Activated CD4-positive, alpha-beta T cell treated with anti-CD3 and anti-CD28 coated beads for 48 hours (primary cell): ENCODE measurements at regions not wholly inside any gene's neighbourhood (a gene's known extent, or its start where the extent isn't known, plus 50 kb on each side); places are given as distances from the start of the nearest gene placed in this dataset.
A peak's percentile ranks its signal among the peaks of the same experiment; 100 is the strongest.

Experiments used
- DNase-seq: peaks from one replicate; pipeline ENCODE4 v3.0.0-alpha.2; 2020

DNA sequence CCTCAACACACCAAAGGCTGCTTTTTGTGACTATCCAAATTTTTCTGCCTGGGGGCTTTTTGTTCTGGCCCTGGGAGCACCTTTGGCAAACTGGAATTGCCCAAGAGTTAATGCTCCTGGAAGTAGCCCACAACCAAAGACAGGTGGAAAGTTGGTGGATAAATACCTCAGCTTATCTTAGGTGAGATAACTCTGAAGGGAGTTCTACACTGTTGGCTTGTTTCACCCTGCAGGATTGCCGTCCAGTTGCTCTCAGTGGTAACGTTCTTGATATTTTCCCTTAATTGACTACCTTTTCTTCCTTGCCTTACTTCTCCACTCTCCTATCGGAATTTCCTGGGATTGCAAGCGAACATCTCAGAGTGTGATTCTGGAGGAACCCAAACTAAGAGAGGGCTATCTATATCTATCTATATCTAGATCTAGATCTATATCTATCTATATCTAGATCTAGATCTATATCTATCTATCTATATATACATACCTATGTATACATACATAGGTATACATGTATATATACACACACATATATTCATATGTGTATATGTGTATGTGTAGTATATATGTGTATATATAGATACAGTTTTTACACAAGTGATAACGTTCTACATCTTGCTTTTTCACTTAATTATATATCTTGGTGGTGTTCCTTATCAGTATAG, 82.6 kb upstream of the DHX15 start:
- no peak for DNase-seq

- no peak for DNase-seq
These were observed 84.6 kb upstream of the DHX15 start for GRCh38 chr4:24668956-24669355.

GRCh38 chr4:24669751-24670150, 85.4 kb upstream of the DHX15 start:
- DNase-seq, result no peak

DNA sequence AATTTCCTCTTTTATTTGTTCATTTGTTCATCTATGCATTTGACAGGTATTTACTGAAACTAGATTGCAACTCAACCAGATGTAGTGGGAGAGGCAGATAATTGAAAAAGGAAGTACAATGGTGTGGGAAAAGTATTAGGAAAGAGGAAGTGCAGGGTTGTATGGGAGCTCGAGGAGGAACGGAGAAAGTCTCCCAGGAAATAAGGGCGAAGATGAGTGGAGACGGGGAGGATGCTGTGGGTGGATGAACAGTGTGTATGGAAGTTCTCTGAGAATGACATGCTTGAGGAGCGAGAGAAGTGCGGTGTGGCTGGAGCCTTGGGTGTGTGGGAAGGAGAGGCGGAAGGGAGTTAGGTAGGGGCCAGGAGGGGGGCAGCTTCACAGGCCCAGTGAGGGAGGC, 87.5 kb upstream of the DHX15 start:
- no peak for DNase-seq

DNA sequence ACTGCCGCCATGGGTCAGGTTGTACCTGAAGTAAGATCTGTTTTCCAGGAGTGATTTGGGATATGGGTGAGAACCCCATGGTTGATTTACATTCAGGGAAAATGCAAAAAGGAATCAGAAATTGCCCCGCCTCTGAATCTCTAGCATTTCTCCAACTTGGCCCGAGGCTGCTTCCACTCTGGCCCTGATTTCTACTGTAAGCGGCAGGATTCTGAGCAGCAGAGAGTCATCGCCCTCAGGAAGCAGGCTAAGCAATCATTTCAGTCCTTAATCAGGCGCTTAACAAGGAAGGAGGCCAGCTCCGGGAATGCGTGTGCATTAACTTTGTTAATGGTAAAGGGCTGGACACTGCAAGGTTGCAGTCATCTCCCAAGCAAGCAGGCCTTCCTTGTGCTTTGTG, 88.5 kb upstream of the DHX15 start:
- DNase-seq, result no peak

- no peak for DNase-seq
These were observed 89.9 kb upstream of the DHX15 start for GRCh38 chr4:24674279-24674678.

- DNase-seq, result no peak
These were observed 91.5 kb upstream of the DHX15 start for GRCh38 chr4:24675721-24676389.

- DNase-seq, result no peak
These were observed 93.6 kb upstream of the DHX15 start for GRCh38 chr4:24677909-24678308.

- no peak for DNase-seq
These were observed 96.5 kb upstream of the DHX15 start for GRCh38 chr4:24680746-24681448.

DNA sequence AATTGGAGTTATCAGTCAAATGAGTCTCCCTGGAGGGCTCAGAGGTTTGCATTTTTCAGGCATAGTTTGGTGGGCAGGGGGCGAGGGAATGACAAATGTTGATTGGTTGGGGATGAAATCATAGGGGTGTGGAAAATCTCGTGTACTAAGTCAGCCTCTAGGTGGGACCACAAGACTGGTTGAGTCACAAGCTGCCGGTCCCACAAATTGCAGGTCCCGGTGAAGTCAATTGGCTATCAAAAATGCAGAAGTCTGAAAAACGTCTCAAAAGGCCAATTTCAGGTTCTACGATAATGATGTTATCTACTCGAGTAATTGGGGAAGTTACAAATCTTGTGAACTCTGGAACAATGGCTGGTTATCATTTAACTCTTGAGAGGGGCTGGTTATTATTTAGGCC, 98.8 kb upstream of the DHX15 start:
- no peak for DNase-seq

- DNase-seq, result peak; percentile 54
These were observed 102.7 kb upstream of the DHX15 start for GRCh38 chr4:24686866-24687692.

- DNase-seq, result no peak
These were observed 104.1 kb upstream of the DHX15 start for GRCh38 chr4:24688453-24688852.

DNA sequence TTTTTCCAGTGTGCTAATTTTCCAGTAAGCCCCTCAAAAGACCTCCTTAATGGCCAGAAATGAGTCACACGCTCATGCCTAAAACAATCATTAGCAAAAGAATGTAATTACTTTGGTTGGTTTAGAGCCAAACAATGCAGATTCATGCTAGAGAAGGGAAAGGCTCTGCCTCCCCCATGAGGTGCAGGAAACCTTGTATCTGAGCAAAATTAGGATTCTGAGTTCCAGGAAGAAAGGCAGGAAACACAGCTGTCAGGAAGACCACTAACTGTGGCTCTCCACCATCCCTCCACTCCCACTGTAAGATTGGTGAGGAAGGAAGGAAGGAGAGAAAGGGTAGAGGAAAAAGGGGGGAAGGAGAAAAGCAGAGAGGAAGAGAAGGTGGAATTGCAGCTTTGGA, 104.9 kb upstream of the DHX15 start:
- DNase-seq, result no peak

DNA sequence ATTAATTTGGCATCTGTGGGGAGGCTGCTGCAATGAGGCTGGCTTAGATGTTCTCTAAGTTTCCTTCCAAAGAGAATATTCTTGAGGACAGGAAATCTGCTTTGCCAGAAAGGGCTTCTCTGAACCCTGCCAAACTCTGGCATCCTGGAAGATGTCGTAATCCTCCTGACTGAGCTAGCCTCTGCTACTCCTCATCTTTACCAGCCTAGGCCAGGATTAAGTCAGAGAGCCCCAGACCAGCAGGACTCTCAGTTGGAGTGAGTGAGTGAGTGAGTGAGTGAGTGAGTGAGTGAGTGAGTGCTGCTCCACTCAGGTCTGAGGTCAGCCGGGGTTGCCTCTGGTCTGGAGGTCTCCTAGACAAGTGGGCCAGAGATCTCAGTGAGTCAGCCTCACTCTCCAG, 104.9 kb upstream of the SOD3 start:
- no peak for DNase-seq

- DNase-seq, result no peak
These were observed 101.7 kb upstream of the SOD3 start for GRCh38 chr4:24693636-24694035.

DNA sequence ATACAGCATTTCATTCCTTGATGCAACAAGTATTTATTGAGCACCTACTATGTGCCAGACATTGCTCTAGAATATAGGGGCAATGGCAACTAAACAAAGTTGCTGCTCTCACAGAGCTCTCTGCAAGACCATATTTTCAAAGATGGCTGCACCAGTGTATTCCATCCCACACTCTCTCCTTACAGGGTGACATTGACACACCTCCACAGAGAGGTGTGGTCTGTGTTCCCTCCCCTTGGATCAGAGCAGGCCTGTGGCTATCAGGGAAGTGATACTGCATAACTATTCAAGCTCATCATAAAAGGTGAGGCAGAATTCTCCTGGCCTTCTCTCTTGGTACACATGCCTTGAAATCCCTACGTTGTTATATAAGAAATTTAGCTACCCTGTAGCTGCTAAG, 95.3 kb upstream of the SOD3 start:
- DNase-seq, result no peak

DNA sequence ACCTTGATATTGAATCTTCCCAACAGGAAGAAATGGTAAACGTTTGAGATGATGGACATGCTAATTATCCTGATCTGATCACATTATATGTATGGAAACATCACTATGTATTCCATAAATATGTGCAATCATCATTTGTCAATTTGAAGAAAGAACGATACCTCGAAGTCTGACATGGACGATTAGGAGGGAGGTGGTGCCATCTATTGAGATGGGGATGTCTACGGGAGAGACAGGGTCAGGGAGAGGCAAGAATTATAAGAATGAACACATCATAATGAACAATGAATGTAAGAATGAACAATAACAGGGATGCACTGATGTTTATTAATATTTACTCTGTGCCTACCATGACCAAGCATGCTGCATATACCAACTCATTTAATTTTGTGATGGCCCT, 93.7 kb upstream of the SOD3 start:
- no peak for DNase-seq

- DNase-seq, result no peak
These were observed 93.1 kb upstream of the SOD3 start for GRCh38 chr4:24702281-24702680.

GRCh38 chr4:24703298-24703697, 92.1 kb upstream of the SOD3 start:
- DNase-seq, result no peak

- DNase-seq, result no peak
These were observed 91.2 kb upstream of the SOD3 start for GRCh38 chr4:24704149-24704548.

GRCh38 chr4:24705016-24705753, 90.2 kb upstream of the SOD3 start:
- no peak for DNase-seq

DNA sequence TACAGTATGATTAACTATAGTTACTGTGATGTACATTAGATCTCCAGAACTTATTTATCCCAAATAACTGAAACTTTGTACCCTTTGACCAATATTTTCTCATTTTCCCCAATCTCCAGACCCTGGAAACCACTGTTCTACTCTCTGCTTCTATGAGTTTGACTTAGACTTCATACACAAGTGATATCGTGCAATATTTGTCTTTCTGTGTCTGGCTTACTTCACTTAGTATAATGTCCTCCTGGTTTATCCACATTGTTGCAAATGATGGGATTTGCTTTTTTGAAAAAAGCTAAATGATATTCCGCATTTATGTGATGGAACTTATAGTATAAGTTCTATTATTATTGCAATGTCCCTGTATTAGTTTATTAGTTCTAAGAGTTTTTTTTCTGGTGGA, 81.8 kb upstream of the SOD3 start:
- no peak for DNase-seq

GRCh38 chr4:24719615-24720014, 75.8 kb upstream of the SOD3 start:
- DNase-seq, result no peak
